ENCODE measurements at regions not wholly inside any gene's neighbourhood (a gene's known extent, or its start where the extent isn't known, plus 50 kb on each side); places are given as distances from the start of the nearest gene placed in this dataset.

GRCh38 chr11:8335186-8335585 is 71.5 kb upstream of the LMO1 start:
- in situ Hi-C loops (cut with HindIII; ENCODE audit: low sequenced_read_pairs): no loop called here
- TF ChIP-seq CTCF (IDR thresholded peaks at IDR 0.05; ENCODE audit: low read depth, low read length): no peak

GRCh38 chr11:8333811-8334401 is 70.2 kb upstream of the LMO1 start:
- in situ Hi-C loops (cut with HindIII; ENCODE audit: low sequenced_read_pairs): no loop called here
- TF ChIP-seq CTCF (IDR thresholded peaks at IDR 0.05; ENCODE audit: low read depth, low read length): no peak
- no peak for DNase-seq (ENCODE audit: low read depth, low spot score)
- no peak overlapping the region for H3K4me3 ChIP-seq (ENCODE audit: low read depth, low read length)

More at GRCh38 chr11:8335186-8335585, 71.5 kb upstream of the LMO1 start:
- no peak for DNase-seq (ENCODE audit: low read depth, low spot score)
- no peak overlapping the region for H3K4me3 ChIP-seq (ENCODE audit: low read depth, low read length)

GRCh38 chr11:8333376-8333775 is 69.7 kb upstream of the LMO1 start:
- no peak overlapping the region for H3K4me3 ChIP-seq (ENCODE audit: low read depth, low read length)
- TF ChIP-seq CTCF (IDR thresholded peaks at IDR 0.05; ENCODE audit: low read depth, low read length): no peak
- in situ Hi-C loops (cut with HindIII; ENCODE audit: low sequenced_read_pairs): no loop called here
- no peak for DNase-seq (ENCODE audit: low read depth, low spot score)

GRCh38 chr11:8332891-8333290 is 69.2 kb upstream of the LMO1 start:
- no peak overlapping the region for H3K4me3 ChIP-seq (ENCODE audit: low read depth, low read length)
- TF ChIP-seq CTCF (IDR thresholded peaks at IDR 0.05; ENCODE audit: low read depth, low read length): no peak
- DNase-seq (ENCODE audit: low read depth, low spot score): no peak
- in situ Hi-C loops (cut with HindIII; ENCODE audit: low sequenced_read_pairs): no loop called here

- no peak for TF ChIP-seq CTCF (IDR thresholded peaks at IDR 0.05; ENCODE audit: low read depth, low read length)
- DNase-seq (ENCODE audit: low read depth, low spot score): no peak
- in situ Hi-C loops (cut with HindIII; ENCODE audit: low sequenced_read_pairs): no loop called here
- no peak overlapping the region for H3K4me3 ChIP-seq (ENCODE audit: low read depth, low read length)
These were observed 68.5 kb upstream of the LMO1 start for GRCh38 chr11:8332196-8332595.

GRCh38 chr11:8331767-8332166 is 68.1 kb upstream of the LMO1 start:
- H3K4me3 ChIP-seq (ENCODE audit: low read depth, low read length): no peak overlapping the region
- DNase-seq (ENCODE audit: low read depth, low spot score): peak; percentile 38
- TF ChIP-seq CTCF (IDR thresholded peaks at IDR 0.05; ENCODE audit: low read depth, low read length): no peak
- in situ Hi-C loops (cut with HindIII; ENCODE audit: low sequenced_read_pairs): no loop called here

GRCh38 chr11:8330896-8331295 is 67.2 kb upstream of the LMO1 start:
- TF ChIP-seq CTCF (IDR thresholded peaks at IDR 0.05; ENCODE audit: low read depth, low read length): no peak
- no peak for DNase-seq (ENCODE audit: low read depth, low spot score)
- H3K4me3 ChIP-seq (ENCODE audit: low read depth, low read length): no peak overlapping the region
- in situ Hi-C loops (cut with HindIII; ENCODE audit: low sequenced_read_pairs): no loop called here

All from astrocyte of the spinal cord (primary cell).